Fibroblast of skin of right biceps (primary cell): ENCODE measurements at regions not wholly inside any gene's neighbourhood (a gene's known extent, or its start where the extent isn't known, plus 50 kb on each side); places are given as distances from the start of the nearest gene placed in this dataset.
A peak's percentile ranks its signal among the peaks of the same experiment; 100 is the strongest.
"Not testable (repeated sequence)": the region's sequence is repeated elsewhere in the genome, so short reads cannot be mapped to it uniquely, and the experiment has no call there.

Experiments
- DNase-seq: peaks from one replicate; pipeline ENCODE4 v3.0.0-alpha.2; 2013

DNA sequence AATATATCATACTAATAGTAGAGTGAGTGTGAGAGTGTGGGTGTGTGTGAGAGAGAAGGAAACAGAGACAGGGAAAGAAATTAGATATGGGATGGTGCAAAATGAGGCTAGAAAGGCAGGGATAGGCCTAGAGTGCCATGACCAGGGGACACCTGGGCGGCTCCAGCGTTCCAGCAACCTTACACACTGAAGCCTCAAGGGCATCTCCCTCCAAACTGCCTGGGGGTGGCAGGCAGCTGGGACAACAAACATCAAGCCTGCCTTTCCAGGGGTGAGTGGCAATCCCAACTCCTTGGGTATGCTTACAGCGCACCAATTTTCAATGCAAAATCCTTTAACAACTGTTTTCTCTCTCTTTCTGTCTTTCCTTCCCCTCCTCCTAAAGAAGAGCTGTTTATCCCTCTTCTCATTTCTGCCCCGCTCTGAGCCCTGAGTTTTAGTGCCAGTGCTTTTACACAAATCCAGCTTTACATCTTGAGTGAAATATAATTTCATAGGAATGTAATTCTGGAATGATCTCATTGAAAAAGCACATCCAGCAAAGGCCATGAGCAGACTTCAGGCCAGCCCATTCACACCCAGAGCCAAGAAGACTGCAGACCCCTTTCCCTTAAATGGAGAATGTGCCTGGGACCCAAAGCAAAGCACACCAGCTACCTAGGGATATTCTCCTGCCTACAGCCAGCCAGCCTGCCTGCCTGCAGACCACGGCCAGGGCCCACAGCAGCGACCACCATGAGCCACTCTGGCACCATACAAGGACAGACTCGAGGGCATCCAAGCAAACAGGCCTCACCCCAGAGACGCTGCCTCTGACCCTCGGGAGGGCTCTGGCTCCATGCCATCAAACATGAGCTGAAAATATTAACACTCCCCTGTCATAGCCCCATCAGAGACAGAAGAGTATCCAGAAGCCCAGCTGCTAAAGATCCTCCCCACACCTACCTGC lies 90.3 kb downstream of the RPL27A start:
- DNase-seq: peak; percentile 53

- DNase-seq: no peak
These were observed 91.4 kb downstream of the RPL27A start for GRCh38 chr11:8773916-8774539.

- DNase-seq: not testable (repeated sequence)
These were observed 92.3 kb downstream of the RPL27A start for GRCh38 chr11:8774916-8775315.

DNA sequence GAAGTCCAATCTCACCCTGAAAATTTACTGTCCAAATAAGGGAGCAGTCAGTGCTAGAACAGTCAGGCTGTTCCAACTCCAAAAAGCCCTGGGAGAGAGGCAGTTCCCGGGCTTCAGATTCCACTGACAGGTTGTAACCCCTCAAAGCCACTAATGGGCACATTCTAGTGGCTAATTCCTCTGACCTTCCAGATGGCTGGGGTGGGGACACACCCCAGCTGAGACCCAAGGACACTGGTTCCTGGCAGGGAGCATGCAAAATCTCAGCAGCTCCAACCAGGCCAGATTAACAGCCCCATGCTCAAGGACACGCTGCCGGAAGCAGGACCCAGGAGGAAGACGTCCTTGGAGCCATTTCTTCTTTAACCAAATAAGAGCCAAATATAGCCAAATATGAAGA lies 92.7 kb downstream of the RPL27A start:
- DNase-seq: no peak

GRCh38 chr11:8775734-8776133 lies 93.1 kb downstream of the RPL27A start:
- DNase-seq: peak; percentile 43

DNA sequence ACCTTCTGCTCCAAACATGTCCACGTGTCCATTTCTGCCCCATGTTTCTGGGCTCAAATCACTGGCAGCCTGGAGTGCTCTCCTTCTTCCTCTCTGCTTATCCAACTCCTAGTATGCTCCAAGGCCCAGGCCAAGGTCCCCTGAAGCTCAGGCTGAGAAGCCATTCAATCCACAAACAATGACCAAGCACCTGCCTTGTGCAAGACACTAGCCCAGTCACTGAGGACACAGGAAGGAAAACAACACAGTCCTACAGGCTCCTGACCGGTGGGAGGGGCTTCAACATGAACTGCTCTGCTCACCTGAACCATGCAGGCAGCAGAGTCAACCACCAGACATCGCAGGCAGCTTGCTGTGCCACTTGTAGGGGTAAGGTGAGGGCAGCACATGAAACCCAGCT lies 93.6 kb downstream of the RPL27A start:
- no peak for DNase-seq

DNA sequence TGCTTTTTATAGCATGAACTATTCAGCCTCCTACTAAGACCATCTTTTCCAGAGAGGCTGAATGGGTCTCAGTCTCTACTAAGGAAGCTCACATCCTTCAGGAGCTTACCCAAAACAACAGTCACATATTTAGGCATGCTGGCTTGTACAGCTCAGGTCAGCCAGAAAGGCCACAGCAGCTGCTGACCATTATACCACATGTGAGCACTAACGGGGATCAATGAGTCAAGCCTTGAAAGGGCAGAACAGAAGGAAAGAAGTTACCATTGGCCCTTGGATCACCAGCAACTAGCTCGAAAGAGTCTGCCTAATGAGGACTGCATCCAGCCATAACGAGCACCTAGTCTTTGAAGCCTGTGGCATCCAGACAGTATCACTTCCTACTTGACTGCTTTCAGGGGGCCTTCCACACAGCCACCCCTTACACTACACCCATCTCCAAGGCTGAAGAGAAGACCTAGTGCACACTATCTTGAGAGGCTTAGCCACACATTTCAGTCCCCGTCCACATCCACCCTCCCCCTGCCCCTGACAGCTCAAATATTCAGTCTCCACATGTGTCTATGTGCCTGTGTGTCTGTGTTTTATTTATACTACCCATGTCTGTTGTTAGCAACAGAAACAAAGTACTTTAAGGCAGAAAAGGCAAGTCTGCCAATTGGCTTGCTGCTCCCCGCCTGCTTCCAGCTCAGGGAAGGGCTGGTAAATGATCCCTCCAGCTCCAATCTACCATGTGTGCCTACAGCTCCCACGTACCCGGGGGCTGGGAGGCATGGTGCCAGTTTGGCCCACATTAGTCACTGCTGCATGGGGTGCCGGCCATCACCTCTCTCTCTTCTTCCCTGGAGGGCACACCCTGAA lies 95.5 kb downstream of the RPL27A start:
- DNase-seq: no peak

GRCh38 chr11:8779107-8779506 lies 96.5 kb downstream of the RPL27A start:
- no peak for DNase-seq

- no peak for DNase-seq
These were observed 97.1 kb downstream of the RPL27A start for GRCh38 chr11:8779732-8780131.

DNA sequence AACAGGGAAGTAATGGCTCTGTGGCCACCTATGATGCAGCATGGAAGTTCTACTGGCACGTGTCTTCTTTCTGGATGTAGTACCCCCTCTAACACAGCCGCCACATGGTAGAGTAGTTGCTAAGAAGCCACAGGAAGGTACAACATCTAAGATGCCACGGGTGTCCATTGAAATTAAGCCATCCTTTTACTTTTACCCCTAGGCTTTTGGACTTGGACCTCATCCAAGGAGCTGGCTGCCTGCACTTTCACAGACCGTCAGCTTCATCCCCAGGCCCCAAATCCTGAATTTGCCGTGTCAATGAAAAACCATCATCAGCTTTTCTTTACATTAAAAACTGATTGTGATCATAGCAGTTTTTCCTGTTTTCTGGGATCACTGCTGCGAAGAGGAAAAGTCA lies 102.4 kb downstream of the RPL27A start:
- DNase-seq: no peak

DNA sequence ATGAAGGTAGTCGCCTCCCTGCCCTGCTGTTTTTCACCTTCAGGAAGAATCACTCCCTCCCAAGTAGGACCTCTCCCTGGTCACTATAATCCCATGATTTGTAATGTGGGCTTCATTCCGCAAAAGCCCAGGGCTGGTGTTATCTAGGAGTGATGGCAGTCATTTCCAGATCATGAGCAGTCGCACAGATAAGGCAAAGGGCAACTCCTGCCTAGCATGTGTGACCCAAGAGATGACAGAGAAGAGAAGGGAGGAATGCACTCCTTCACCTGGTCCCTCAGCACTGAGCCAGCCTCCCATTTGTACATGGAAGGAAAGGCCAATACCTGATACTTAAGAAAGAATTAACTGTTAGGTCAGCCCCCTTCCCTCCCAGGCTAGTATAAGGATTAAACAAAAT lies 102.9 kb downstream of the RPL27A start:
- DNase-seq: no peak

DNA sequence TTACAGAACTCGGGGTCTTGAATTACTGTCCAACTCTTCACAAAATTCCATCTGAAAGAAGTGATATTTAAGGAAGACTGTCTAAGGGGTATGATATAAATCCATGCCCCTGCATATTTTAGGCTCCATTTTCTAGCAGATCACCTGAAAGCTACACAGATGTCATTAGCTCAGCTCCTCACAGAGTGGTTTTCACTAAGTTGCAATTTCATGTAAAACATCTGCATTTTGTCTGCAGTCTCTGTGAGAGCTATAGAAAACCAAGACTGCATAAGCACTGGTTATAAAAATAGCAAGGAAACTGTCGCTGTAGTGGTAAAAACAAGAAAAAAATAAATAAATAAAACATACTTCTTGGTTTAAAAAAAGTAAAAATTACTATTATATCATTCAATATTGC lies 103.4 kb downstream of the RPL27A start:
- DNase-seq: no peak

DNA sequence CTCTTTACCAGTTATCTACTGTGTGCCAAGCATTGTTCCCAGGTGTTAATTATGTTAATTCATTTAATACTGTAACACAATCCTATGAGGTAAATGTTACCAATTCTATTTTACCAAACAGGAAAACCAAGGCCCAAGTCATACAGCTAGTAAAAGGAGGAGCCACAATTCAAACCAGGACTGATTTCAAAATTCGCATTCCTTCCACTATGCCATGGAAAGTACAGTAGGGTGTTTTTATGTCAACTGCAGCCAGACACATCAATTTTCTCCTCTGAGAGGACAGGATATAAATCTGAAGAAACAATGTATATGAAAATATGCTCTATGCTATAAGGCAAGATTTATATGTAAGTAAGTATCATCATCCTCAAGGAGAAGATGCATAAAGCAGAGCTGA lies 104.3 kb downstream of the RPL27A start:
- DNase-seq: peak; percentile 37

GRCh38 chr11:8787372-8787771 lies 104.8 kb downstream of the RPL27A start:
- no peak for DNase-seq

DNA sequence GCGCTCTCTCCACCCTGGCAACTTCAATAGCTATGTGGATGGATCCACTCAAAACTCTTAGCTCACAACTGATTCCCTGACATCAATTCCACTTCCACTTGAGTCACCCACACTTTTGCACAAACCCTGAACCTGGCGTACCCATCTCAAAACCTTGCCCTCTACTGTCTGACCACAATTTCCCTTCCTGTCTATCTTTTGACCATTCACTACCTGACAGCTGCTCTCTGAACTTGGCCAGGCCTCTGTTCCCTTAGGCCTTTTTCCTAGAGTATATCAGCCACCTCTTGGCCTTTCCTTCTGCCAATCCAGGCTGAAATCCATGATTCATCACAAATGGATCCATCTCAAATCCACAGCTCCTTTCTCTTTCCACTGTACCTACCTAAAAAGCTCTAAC lies 106.0 kb downstream of the RPL27A start:
- DNase-seq: no peak

GRCh38 chr11:8789864-8790263 lies 107.3 kb downstream of the RPL27A start:
- no peak for DNase-seq

GRCh38 chr11:8790968-8791367 lies 108.4 kb downstream of the RPL27A start:
- DNase-seq: no peak

DNA sequence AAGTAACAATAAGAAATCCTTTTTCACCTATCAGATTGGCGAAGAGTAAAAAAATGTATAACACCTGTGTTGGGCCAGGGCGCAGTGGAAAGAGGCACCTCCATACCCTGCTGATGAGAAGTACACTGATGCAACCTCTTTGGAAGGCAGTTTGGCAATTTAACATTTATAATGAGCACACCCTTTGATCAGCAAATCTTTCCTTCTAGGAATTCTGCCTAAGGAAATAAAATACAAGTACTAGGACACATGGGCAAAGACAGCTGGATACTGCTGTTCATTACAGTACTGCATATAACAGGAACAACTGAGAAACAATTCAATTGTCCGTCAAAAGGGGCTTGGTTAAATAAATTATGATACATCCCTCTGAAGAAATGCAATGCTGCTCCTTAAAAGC lies 110.1 kb downstream of the RPL27A start:
- DNase-seq: no peak

DNA sequence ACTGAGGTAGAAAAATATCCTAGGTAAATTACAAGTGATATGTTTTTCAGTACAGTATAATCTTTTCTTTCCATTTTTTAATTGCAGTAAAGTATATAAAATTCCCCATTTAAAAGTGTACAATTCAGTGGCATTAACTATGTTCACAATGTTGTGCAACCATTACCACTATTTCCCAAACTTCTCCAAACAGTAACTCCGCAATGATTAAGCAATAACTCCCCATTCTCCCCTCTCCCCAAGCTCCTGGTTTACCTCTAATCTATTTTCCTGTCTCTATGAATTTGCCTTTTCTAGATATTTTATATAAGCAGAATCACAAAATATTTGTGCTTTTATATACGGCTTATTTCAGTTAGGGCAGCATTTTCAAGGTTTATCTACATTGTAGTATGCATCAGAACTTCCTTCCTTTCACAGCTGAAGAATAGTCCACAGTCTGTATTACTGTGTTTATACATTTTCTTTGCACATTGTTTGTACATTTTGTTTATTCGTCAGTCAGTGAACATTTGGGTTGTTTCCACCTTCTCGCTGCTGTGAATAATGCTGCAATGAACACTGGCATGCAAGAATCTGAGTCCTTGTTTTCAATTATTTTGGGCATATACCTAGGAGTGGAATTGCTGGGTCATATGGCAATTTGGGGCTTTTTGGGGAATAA lies 110.7 kb downstream of the RPL27A start:
- DNase-seq: no peak

- DNase-seq: no peak
These were observed 111.5 kb downstream of the RPL27A start for GRCh38 chr11:8794126-8794525.

GRCh38 chr11:8794677-8795103 lies 112.1 kb downstream of the RPL27A start:
- DNase-seq: no peak

DNA sequence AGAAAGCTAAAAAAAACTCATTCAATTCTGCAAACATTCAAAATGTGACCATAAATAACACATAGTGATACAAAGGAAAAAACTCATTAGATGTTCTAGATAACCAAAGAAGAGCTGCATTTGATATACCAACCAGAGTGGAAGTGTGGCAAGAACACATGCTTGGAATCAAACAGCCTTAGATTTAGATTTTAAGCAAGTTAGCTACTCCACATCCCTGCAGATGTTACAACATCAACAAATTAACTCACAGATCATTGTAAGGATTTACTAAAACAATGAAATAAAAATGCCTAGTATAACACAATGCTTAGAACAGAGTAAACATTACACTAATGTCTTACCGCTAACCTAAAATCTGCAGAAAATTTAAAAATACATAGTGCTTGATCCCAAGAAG lies 114.0 kb upstream of the AKIP1 start:
- DNase-seq: no peak

- no peak for DNase-seq
These were observed 111.7 kb upstream of the AKIP1 start for GRCh38 chr11:8799273-8799672.
